Fibroblast of skin of abdomen (primary cell): ENCODE measurements at regions not wholly inside any gene's neighbourhood (a gene's known extent, or its start where the extent isn't known, plus 50 kb on each side); places are given as distances from the start of the nearest gene placed in this dataset.

ENCODE experiments used
- DNase-seq: peaks from one replicate; pipeline ENCODE4 v3.0.0-alpha.2; 2013

DNA sequence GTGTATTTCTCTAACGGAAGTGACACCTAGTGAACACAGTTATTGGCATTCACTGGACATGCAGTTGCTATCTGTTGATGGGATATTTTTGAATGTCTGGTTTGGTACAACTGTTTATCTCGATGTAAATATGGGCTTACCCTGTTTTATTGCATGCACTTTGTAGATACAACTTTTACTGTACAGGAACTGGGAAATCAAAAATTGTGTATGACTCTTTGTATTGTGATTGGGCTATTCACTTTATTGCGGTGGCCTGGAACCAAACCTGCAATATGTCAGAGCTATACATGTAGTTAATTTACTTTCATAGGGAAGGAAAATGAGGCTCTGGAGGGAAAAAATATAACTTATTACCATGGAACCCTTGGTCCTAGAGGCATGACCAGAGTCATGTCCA lies 380.7 kb upstream of the KIRREL3 start:
- DNase-seq: no peak

DNA sequence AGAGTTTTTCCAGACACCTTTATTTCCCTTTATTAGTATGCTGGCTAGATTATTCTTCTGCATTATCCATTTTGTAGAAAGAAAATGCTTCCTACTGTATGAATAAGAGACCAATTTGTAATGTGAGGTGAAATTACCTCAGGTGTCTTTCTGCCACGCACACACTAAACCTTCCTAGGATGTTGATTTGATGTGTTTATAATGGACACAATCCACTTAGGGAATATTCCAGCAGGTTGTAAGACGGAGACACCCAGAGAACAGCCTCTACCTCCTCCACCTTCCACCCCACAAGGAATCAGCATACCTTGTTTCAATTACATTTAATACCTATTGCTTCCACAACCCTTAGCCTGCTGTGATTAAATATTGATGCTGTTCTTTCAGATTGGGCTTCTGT lies 379.1 kb upstream of the KIRREL3 start:
- no peak for DNase-seq

DNA sequence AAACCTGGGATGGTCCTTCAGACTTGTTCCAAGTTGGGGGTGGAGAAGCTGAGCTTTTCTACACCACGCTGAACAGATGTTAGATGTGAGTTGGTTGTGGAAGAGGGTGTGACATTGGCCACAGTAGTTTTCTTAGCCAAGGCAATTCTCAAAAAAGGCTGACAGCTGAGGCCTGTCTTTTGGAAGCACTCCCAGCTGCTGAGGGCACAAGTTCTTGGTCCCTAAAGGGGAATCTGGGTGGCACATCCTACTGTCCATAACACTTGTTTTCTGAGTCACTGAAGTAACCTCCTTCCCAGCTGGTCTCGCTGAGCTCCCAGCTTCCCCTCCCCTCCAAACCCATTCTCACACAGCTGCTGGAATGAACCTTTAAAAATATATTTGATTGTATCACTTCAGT lies 375.7 kb upstream of the KIRREL3 start:
- DNase-seq: no peak

DNA sequence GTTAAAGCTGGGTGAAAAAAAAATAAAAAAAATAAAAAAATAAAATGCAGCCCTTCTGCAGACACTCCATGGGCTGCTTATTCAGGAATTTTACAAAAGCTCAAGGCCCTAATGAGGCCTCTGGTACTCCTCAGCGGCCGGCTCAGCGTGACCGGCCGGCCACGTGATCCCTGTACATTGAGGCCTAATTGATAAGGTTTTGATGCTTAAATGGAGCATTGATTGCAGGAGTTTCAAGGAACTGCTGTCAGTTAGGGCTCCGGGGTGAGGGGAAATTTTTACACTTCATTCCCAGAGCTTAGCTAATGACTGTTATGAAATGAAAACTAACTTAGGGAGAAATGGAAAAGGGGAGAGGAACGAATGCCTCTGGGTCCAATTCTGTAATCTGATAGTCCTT lies 368.8 kb upstream of the KIRREL3 start:
- DNase-seq: no peak

DNA sequence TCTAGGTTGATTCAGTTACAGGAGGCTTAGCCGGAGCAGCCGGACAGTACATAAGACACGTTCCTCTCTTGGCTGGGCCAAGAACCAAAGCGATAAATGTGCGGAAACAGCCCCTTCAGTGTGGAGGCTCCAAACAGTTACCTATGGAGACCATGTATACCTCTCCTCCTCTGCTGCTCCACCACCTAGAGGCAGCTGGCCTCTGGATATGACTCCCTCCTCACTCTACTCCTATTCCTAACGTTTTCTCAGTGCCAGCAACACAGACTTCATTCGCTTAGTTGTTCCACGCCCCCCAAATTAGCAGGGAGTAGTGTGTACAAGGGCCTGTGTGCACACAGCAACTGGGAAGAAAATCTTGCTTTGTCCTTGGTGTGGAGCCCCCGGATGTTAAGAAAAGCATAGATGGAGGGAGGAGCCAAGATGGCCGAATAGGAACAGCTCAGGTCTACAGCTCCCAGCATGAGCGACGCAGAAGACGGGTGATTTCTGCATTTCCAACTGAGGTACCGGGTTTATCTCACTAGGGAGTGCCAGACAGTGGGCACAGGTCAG lies 362.3 kb upstream of the KIRREL3 start:
- no peak for DNase-seq

DNA sequence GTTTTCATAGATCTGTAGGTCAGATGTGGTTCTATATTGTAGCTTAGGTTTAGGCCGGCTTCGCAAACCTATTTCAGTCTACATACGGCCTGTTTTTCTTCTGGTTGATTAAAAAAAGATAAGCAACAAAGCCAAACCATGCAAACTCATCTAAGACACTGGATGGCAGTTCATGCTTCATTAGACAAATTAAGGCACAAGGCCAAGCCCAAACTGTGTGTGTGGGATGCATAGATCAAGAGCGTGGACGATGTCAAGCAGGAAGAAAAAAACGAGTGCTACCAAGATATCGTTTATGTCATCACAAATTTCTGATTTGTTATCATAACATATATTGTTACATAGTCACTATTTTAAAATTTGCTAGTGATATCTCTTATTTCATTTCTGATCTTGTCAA lies 357.6 kb upstream of the KIRREL3 start:
- no peak for DNase-seq

DNA sequence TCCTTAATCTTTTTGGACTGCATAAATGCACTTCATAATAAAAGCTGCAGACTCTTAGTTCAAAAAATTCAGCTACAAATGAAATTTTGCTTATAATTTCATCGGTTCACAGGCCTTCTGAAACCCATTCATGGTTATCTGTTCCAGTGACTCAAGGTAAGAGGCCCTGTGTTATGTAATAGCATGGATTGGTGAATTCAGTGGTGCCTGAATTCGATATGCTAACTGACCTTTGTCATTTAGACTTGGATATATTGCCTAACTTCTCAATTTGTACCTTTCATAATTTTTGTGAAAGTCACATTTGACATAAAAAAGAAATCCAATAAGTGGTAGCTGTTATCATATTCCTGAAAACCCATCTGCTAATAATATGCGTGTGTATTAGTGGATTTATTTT lies 349.9 kb upstream of the KIRREL3 start:
- DNase-seq: no peak

DNA sequence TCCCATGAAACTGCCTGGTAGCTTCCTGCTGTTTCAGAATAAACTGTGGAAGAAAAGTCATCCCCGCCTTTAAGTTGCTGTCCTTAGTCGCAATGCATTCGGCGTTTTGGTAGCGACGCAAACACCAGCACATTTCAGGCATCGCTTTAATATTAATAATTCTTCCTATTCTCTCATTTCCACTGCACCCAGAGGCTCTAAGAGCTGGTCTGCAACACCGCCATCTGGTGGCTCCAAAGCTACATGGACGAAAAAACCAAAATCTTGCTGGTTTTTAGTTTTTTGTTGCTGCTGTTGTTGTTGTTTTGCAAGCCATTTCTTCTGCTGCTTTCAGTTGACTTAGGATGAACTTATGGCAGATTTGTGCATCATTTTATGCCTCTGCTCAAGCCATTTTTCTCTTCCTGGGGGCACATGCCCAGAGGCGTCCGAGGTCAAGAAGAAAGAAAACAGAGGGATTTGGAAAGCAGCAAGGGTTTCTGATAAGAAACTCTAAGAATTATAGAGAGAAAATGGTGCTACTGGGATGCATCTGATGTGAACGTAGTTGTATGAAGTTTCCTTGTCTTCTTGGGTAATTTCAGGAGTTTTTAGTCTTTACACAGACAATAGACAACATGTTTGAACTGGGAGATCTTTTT lies 345.4 kb upstream of the KIRREL3 start:
- DNase-seq: peak; percentile 27

DNA sequence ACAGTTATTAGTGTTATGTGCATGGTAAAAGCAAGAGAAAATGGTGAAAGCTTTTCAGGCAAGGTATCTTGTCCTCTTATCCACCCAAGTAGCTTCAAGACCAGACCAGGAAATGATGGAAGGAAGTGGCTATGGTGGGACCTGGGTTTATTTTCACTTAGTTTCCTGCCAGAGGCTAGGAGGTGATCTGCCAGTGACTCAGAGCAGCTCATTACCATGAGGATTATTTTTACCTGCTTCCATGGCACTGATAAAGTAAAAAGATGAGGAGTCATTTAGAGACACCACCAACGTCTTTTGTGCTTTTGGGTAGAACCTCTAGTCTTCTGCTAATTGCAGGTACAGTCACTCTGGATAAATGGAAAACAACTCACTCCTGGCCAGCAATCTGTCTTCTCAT lies 339.9 kb upstream of the KIRREL3 start:
- DNase-seq: no peak

DNA sequence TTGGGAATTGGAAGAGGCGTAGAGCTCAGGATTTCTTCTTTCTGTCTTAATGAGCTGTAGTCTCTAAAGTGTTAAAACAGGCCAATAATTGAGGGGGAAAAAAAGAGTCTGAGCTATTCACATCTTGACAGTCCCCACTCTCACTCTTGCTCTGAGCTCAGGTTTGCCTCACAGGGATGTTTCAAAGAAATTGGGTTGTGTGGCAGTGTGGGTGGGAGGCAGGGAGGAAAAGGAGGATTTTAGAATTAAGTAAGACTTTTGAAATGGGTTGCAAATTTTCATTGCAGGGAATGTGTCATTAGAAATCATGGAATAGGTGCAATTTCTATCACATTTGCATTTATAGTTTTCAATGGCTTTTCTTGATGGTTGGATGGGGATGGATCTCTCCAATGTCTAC lies 338.8 kb upstream of the KIRREL3 start:
- DNase-seq: no peak

DNA sequence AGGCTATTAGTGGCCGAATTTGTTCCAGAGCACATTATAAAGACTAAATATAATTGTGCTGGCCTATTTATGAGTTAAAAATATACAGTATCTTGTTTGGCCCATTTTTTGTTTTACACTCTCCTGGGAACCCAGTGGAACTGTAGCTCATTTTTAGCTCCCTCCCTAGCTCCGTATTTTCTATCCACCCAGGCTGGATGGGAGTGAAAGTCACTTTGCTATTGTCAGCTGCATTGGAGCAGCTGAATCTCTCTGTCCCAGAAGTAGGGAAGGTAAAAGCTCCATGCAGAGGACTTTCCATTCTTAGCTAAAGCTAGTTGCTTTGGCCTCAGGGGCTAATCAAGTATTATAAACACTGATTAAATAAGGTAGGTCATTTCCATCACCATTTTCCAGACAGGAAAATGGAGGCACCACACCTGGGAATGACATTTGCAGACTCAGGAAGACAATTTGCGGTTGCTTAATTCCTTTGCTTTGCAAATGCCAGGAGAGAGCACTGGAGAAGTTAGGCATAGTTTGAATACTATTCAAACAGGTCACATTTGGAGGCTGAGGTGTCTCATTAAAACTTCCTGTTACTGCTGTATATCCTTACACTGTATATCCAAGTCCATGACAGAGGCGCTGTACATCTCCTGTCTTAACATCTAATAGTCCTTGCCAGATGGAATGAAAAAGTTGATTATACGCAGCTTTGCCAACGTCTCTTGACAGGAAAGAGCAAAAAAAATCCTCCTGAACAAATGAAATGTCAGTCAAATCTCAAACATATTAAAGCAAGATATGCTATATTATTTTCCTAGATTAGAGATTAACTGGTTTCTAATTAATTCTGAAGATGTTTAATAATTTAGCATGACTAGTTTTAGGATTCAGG lies 338.1 kb upstream of the KIRREL3 start:
- DNase-seq: no peak

DNA sequence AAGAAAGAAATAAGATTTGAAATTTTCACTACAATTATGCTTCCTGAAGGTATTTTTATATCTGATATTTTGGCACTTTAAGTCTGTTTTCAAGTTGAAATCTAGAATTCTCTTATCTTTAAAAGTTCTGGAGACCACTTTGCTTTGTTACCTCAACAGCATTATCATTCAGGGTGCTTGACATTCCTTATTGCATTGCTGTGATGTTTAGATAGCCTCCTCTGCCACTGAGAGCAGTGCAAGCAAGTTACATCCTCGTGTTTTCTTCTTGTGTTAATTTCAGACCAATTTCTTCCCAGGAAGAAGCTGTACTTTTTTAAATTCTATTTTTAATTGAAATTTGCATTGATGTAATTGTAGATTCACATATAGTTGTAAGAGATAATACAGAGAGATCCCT lies 333.9 kb upstream of the KIRREL3 start:
- DNase-seq: no peak

DNA sequence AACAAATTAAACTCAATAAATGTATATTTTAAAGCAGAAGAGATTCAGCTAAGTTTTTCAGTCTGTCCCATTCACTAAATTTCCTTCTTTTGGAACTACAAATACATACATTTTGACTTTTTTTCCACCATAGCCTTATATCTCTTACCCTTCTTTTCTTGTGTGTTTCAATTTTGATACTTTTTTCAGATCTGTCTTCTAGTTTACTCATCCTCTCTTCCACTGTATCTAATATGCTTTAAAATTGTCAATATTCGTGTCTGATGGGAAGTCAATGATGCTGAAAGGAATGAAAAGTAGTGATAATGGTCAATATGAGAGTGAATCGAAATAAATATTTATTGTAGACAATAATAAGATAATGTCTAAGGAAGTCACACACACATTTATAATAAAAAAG lies 332.3 kb upstream of the KIRREL3 start:
- DNase-seq: no peak

DNA sequence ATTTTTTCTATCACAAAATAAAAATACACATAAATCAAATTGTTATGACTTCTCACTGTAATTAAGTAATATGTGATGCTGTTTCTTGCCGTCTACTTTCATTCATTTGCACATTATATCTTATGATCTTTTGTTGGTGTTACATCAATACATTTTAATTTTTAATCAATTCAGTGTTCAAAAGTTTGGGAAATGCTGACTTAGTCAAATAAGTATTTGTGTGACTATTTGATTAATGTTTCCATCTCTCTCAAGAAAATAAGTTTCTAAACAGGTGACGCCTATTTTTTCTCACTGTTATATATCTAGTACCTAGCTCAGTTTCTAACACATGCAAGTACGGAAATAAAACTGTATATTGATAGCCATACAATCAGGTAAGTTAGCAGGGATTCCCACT lies 329.5 kb upstream of the KIRREL3 start:
- no peak for DNase-seq

DNA sequence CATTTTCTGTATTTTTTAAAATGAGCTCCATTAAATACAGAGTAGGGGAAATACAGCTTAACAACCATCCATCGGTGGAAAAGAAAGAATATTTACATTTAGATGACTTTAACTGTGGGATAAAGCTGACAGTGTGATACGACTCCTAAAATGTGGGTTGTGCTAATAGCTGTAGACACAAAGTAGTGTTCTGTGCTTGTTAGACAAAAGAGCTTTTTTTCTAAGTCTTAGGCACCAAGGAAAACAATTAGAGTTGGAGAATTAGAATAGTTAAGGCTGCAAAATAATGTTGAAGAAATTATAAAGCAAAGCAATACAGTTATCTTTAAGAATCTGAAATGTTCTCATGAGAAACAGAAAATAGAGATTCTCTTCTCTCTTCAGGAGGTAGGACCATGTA lies 307.7 kb upstream of the KIRREL3 start:
- DNase-seq: no peak

DNA sequence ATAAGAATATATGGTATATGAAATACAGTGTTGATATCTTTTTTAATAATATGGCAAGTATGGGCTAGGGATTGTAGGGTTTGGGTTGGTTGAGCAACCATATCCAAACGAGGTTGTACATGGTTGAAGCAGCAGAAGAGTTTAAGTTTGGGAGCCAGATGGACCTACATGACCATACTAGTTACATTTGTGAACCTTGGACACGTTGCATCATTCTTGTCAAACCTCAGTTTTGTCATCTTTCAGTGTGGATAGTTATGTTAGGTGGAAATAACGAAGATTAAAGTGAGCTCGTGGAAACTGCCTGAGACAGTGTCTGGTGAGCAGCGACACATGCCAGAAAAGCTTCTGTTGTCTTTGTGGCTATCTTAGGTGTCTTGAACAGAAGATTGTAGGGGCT lies 307.1 kb upstream of the KIRREL3 start:
- DNase-seq: no peak

DNA sequence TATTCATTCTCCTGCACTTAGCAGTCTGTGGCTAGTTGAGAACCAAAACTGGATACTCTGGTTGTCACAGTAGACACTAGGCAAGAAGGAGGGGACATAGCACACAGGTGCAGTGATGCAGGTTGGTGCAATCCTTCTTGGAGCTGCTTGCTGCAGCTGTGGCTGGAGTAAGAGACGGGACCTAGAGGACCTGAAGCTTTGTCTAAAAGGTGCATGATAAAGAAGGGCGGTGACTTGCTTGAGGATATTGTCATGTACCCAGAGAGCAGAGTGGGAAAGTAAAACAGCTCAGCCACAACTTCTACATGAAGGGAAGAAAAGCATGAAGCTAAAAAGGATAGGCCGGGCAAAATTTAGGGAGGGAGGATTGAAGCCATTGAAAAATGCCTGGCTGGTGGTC lies 304.1 kb upstream of the KIRREL3 start:
- DNase-seq: no peak

DNA sequence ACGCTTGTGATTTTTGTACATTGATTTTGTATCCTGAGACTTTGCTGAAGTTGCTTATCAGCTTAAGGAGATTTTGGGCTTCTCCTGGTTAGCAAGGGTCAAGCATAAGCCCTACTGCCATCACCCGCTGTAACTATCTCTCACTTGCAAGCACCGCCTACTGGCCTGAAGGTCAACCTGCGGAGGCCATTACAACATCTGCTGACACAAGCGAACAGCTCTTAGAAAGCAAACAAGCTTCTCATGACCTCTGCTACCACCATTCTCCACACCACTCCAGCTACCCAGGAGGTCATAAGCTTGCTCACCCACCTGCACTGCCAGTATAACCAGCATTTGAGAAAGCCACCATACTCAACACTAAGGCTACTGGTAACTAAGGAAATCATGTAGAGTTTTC lies 288.4 kb upstream of the KIRREL3 start:
- DNase-seq: no peak

DNA sequence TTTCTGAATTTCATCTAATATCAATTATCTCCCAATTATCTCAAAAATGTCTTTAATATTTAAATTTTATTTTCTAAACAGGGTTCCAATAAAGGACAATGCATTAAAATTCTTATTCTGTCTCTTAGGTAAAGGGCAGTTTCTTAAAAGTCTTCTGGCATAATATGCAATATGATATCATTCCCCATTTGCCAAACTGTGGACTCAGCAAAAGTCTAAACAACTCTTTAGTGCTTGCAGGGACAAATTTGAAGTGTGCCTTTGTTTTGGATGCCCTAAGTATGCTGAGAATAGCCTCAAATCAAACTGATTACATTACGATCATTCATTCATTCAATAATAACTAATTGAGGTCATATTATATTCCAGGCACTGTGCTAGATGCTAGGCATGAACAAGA lies 281.0 kb upstream of the KIRREL3 start:
- no peak for DNase-seq

DNA sequence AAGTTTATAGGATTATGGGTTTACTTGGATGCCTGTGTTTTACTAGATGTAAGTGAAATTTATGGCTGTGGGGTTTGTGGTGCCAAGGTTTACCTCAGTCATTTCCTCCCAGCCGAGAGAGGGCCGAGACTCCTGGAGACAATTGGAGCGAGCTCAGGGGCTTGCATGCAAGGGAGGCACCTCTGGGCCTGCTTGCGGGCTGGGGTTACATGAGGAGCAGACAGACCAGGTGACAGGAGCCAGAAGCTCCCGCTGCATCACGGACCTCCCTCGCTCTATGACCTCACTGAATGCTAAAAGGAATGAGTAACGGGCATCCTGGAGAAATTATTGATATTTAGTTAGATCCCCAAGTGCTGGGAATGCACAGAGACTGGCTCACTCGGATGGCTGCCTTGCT lies 275.2 kb upstream of the KIRREL3 start:
- DNase-seq: peak; percentile 7

DNA sequence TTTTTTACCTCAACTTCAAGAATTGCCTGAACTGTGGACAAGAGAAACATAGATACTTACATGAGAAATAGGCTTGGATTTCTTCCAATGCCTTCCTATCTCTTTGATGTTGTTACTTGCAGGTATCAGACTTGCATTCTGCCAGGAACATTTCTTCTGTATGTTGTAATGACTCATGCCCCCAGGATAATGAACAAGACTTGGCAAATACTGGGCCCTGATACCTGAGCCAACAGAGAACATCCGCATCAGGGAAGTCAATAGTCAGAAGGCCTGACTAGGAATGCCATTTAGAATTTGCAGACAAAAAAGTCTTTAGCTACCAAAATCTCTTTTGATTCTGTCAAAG lies 273.7 kb upstream of the KIRREL3 start:
- no peak for DNase-seq

DNA sequence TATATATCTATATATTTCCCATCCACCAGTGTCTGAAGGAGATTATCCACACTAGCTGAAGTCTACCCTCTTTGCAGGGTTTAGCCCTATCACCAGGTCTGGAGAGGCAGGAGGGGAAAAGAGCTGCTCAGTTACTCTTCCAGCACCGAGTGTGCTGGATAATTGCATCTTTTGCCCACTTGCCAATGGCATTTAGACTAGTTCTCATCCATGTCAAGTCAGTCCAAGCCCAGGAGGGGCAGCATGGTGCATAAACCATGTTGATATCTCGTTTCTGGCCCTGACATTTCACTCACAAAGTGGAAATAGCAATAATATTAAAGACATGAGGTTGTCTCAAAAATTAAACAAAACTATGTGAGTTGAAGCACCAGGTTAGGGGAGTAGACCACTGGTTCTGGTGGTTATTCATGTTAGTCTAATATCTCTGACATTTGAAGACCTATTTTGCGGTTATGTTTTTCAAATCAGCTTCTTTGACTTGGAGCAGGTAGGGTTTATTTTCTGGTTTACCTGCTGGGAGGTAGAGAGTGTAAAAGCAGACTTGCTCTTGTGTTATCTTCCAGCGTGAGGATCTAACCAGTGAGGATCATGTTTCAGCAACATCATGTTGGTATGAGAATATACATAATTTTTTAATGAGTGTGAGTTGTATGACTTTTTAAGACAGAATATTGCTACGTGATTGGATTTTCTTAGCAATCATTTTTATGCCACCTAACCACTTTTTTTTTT lies 273.2 kb upstream of the KIRREL3 start:
- DNase-seq: no peak

DNA sequence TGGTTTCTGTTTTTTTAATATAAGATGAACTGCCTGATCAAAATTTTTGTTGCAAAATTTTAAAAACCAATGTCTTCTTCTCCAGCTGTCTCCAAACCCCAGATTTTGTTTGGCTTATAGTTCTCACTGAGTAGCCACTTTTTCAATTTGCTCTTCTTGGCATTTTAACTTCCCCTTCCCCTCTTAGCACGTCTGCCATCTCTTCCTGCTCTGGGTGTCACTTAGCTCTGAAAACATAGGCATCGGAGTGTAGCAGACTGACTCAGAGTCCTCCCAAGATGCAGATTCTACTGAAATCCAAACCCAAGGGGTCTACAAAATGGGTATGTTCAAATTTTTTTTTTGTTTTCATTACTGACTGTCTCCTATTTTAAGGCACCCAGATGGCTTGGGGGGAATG lies 270.3 kb upstream of the KIRREL3 start:
- no peak for DNase-seq

DNA sequence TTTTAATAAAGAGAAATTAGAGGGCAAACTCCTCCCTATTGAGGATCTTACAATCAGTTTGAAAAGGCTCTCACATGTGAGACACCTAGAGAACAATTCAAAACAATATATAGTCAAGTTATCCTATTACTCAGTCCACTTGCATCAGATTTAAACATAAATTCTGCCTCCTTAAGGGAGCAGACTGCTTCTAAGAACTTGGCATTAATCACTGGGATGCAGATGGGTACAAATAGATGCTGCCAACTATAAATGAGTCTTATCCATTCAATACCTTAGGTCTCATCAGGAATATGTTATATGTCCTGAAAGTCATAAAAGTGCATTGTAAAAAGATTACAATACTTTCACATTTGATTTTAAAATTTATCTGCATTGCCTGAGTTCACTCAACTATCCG lies 269.3 kb upstream of the KIRREL3 start:
- no peak for DNase-seq
